Neural cell (in vitro differentiated cells): ENCODE measurements at regions not wholly inside any gene's neighbourhood (a gene's known extent, or its start where the extent isn't known, plus 50 kb on each side); places are given as distances from the start of the nearest gene placed in this dataset.

Experiments used
- EP300 ChIP-seq: fragments of 450-650 bp; conservative IDR thresholded peaks from 2 replicates; pipeline ENCODE4 v1.6.1; 2014; ENCODE audit warnings: antibody characterized with exemption, mild to moderate bottlenecking, moderate library complexity; ENCODE audit not compliant: poor library complexity, severe bottlenecking
- MXI1 ChIP-seq: fragments of 450-650 bp; conservative IDR thresholded peaks from 2 replicates; pipeline ENCODE4 v1.6.1; 2014; ENCODE audit warnings: antibody characterized with exemption, mild to moderate bottlenecking; ENCODE audit not compliant: poor library complexity, severe bottlenecking
- POLR2AphosphoS5 ChIP-seq: IDR thresholded peaks from 2 replicates; pipeline ENCODE4 v1.6.1; 2012
- REST ChIP-seq: IDR thresholded peaks from 2 replicates; pipeline ENCODE4 v1.6.1; 2012; ENCODE audit warnings: borderline replicate concordance
- SMC3 ChIP-seq: fragments of 450-650 bp; conservative IDR thresholded peaks from 2 replicates; pipeline ENCODE4 v1.6.1; 2014; ENCODE audit warnings: antibody characterized with exemption, mild to moderate bottlenecking, moderate library complexity; ENCODE audit not compliant: poor library complexity
- TAF1 ChIP-seq: IDR thresholded peaks from 2 replicates; pipeline ENCODE4 v1.6.1; 2012; ENCODE audit warnings: low read depth
- TF ChIP-seq, protein P1 (sequence below): fragments of 450-650 bp; IDR thresholded peaks from 2 replicates; pipeline ENCODE4 v1.5.1; 2014; ENCODE audit warnings: antibody characterized with exemption, mild to moderate bottlenecking, moderate library complexity; ENCODE audit not compliant: poor library complexity, severe bottlenecking

- TF ChIP-seq POLR2AphosphoS5 (no peak), MXI1 (no peak), REST (no peak), SMC3 (no peak), EP300 (no peak), TAF1 (no peak)
- TF ChIP-seq, protein P1, sequence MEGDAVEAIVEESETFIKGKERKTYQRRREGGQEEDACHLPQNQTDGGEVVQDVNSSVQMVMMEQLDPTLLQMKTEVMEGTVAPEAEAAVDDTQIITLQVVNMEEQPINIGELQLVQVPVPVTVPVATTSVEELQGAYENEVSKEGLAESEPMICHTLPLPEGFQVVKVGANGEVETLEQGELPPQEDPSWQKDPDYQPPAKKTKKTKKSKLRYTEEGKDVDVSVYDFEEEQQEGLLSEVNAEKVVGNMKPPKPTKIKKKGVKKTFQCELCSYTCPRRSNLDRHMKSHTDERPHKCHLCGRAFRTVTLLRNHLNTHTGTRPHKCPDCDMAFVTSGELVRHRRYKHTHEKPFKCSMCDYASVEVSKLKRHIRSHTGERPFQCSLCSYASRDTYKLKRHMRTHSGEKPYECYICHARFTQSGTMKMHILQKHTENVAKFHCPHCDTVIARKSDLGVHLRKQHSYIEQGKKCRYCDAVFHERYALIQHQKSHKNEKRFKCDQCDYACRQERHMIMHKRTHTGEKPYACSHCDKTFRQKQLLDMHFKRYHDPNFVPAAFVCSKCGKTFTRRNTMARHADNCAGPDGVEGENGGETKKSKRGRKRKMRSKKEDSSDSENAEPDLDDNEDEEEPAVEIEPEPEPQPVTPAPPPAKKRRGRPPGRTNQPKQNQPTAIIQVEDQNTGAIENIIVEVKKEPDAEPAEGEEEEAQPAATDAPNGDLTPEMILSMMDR = no peak
Measured at GRCh38 chr22:46042786-46043185, 65.8 kb upstream of the WNT7B start.
